ENCODE measurements at regions not wholly inside any gene's neighbourhood (a gene's known extent, or its start where the extent isn't known, plus 50 kb on each side); places are given as distances from the start of the nearest gene placed in this dataset.
"Not testable (repeated sequence)": the region's sequence is repeated elsewhere in the genome, so short reads cannot be mapped to it uniquely, and the experiment has no call there.

- Mint-ChIP-seq H3K27ac (no peak overlapping the region), H3K4me3 (no peak overlapping the region), H3K9me3 (no peaks in the 10 kb centered on the region), H3K27me3 (peaks cover 30% of the 10 kb centered on the region), H3K36me3 (no peaks in the 10 kb centered on the region), H3K4me1 (no peaks in the 10 kb centered on the region)
- DNase-seq, result no peak
- CTCF ChIA-PET, result interaction anchor here (1.2 to 5.5 kb wide), 2 partner anchors 198 to 204 kb away, joined by 4 to 28 read pairs; no protein-coding TSS in a partner anchor
Observed at GRCh38 chr3:14263317-14264005, 84.8 kb downstream of the LSM3 start.

GRCh38 chr3:14265246-14265962, 86.8 kb downstream of the LSM3 start:
- no peaks in the 10 kb centered on the region for H3K36me3 Mint-ChIP-seq
- no peaks in the 10 kb centered on the region for H3K4me1 Mint-ChIP-seq
- no peak overlapping the region for H3K27ac Mint-ChIP-seq
- CTCF ChIA-PET, result interaction anchor here (1.0 kb wide), 1 partner anchor 202 kb away, joined by 4 read pairs; no protein-coding TSS in a partner anchor
- H3K4me3 Mint-ChIP-seq, result no peak overlapping the region
- H3K9me3 Mint-ChIP-seq, result no peaks in the 10 kb centered on the region
- no peak for DNase-seq
- peaks cover 30% of the 10 kb centered on the region for H3K27me3 Mint-ChIP-seq

DNA sequence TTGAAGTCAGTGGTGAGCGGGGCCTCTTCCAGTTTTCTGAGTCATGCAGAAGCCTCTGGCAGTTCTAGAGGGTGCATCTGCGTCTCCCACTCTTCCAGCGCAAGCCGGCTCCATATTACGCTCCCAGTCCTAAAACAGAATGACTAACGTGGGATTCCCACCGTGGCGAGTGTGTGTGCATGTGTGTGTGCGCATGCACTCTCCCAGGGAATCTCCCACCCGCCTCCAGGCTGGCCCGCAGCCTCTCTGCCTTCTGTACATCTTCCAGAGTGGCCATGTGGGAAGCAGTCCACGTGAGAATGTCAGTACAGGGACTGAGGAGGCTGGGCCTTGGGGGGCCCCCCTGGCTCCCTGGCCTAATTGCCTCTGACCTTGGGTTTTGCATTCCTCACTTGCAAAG, 87.7 kb downstream of the LSM3 start:
- H3K9me3 Mint-ChIP-seq, result no peaks in the 10 kb centered on the region
- H3K4me3 Mint-ChIP-seq, result no peak overlapping the region
- H3K27me3 Mint-ChIP-seq, result peaks cover 25% of the 10 kb centered on the region
- H3K27ac Mint-ChIP-seq, result no peak overlapping the region
- CTCF ChIA-PET, result interaction anchor here (1.0 kb wide), 1 partner anchor 201 kb away, joined by 4 read pairs; no protein-coding TSS in a partner anchor
- H3K4me1 Mint-ChIP-seq, result no peaks in the 10 kb centered on the region
- DNase-seq, result no peak
- H3K36me3 Mint-ChIP-seq, result no peaks in the 10 kb centered on the region

- no peaks in the 10 kb centered on the region for H3K9me3 Mint-ChIP-seq
- no peaks in the 10 kb centered on the region for H3K4me1 Mint-ChIP-seq
- CTCF ChIA-PET, result interaction anchor here (1.2 kb wide), 2 partner anchors 194 to 200 kb away, joined by 3 to 4 read pairs; no protein-coding TSS in a partner anchor
- DNase-seq, result no peak
- H3K27ac Mint-ChIP-seq, result no peak overlapping the region
- H3K4me3 Mint-ChIP-seq, result no peak overlapping the region
- H3K27me3 Mint-ChIP-seq, result peaks cover 16% of the 10 kb centered on the region
- no peaks in the 10 kb centered on the region for H3K36me3 Mint-ChIP-seq
Observed at GRCh38 chr3:14267976-14268375, 89.4 kb downstream of the LSM3 start.

- CTCF ChIA-PET, result interaction anchor here (0.6 kb wide), 1 partner anchor 178 kb away, joined by 3 read pairs; no protein-coding TSS in a partner anchor
- Mint-ChIP-seq H3K27me3 (peaks cover 13% of the 10 kb centered on the region), H3K36me3 (no peaks in the 10 kb centered on the region), H3K4me1 (no peaks in the 10 kb centered on the region), H3K27ac (no peak overlapping the region), H3K4me3 (no peak overlapping the region), H3K9me3 (no peaks in the 10 kb centered on the region)
- no peak for DNase-seq
Observed at GRCh38 chr3:14268897-14269296, 90.3 kb downstream of the LSM3 start.

DNA sequence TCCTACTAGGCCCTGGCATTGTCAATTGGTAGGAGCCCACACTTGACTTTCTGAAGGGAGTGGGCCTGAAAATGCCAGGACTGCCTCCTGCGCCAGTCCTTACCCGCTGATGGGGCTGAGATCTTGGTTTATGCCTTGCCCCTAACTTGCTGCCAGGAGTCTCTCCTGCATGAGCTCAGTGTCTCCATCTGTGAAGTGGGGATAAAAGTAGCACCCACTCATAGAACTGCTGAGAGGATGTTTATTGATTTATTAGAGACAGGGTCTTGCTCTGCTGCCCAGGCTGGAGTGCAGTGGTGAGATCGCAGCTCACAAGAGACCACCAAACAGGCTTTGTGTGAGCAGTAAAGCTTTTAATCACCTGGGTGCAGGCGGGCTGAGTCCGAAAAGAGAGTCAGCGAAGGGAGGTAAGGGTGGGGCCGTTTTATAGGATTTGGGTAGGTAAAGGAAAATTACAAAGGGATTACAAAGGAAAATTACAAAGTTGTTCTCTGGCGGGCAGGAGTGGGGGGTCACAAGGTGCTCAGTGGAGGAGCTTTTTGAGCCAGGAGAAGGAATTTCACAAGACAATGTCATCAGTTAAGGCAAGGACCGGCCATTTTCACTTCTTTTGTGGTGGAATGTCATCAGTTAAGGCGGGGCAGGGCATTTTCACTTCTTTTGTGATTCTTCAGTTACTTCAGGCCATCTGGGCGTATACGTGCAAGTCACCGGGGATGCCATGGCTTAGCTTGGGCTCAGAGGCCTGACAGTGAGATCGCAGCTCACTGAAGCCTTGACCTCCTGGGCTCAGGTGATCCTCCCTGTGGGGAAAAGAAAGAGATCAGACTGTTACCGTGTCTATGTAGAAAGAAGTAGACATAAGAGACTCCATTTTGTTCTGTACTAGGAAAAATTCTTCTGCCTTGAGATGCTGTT, 93.7 kb downstream of the LSM3 start:
- H3K27me3 Mint-ChIP-seq, result peaks cover 13% of the 10 kb centered on the region
- DNase-seq, H3K4me1 Mint-ChIP-seq, H3K4me3 Mint-ChIP-seq, H3K27ac Mint-ChIP-seq, H3K9me3 Mint-ChIP-seq, H3K36me3 Mint-ChIP-seq: not testable (repeated sequence)
- CTCF ChIA-PET, result interaction anchor here (1.3 kb wide), 1 partner anchor 11 kb away, joined by 4 read pairs; no protein-coding TSS in a partner anchor

DNA sequence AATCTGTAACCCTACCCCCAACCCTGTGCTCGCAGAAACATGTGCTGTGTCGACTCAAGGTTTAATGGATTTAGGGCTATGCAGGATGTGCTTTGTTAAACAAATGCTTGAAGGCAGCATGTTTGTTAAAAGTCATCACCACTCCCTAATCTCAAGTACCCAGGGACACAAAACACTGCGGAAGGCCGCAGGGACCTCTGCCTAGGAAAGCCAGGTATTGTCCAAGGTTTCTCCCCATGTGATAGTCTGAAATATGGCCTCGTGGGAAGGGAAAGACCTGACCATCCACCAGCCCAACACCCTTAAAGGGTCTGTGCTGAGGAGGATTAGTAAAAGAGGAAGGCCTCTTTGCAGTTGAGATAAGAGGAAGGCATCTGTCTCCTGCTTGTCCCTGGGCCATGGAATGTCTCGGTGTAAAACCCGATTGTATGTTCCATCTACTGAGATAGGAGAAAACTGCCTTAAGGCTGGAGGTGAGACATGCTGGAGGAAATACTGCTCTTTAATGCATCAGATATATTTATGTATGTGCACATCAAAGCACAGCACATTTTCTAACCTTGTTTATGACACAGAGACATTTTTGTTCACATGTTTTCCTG, 94.4 kb downstream of the LSM3 start:
- peaks cover 17% of the 10 kb centered on the region for H3K27me3 Mint-ChIP-seq
- not testable (repeated sequence) for H3K4me3 Mint-ChIP-seq, H3K27ac Mint-ChIP-seq, DNase-seq, H3K4me1 Mint-ChIP-seq, H3K9me3 Mint-ChIP-seq, H3K36me3 Mint-ChIP-seq
- CTCF ChIA-PET, result interaction anchor here (1.3 kb wide), 1 partner anchor 11 kb away, joined by 4 read pairs; no protein-coding TSS in a partner anchor

DNA sequence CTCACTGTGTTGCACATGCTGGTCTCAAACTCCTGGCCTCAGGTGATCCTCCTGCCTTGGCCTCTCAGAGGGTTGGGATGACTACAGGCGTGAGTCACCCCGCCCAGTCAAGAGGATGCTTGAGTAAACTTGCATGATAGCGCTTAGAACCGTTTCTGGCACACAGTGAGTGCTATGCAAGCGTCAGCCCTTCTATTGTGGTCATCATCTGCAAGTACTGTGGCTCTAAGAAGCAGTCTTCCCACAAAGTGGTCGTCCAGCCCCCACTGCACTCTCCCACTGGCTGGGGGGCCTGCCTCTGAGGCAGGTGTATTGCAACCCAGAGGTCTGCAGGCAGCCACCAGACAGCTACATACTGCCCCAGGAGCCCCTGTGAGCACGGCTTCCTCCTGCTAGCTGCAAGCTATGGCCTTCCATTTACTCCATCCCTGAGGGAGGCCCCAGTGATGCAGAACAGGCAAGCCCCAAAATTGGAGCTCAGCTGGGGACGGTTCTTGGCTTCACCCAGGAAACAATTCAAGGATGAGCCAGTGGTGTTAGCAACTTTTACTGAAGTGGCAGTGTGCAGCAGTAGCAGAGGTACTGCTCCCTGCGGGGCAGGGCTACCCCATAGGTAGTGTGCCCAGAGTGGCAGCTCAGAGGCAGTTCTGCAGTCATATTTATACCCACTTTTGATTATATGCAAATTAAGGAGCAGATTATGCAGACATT, 95.4 kb downstream of the LSM3 start:
- Mint-ChIP-seq H3K4me3 (no peak overlapping the region), H3K9me3 (no peaks in the 10 kb centered on the region), H3K27me3 (peaks cover 18% of the 10 kb centered on the region), H3K4me1 (no peaks in the 10 kb centered on the region), H3K36me3 (no peaks in the 10 kb centered on the region), H3K27ac (no peak overlapping the region)
- CTCF ChIA-PET, result interaction anchor here (1.0 kb wide), 1 partner anchor 188 kb away, joined by 4 read pairs; no protein-coding TSS in a partner anchor
- DNase-seq, result no peak

DNA sequence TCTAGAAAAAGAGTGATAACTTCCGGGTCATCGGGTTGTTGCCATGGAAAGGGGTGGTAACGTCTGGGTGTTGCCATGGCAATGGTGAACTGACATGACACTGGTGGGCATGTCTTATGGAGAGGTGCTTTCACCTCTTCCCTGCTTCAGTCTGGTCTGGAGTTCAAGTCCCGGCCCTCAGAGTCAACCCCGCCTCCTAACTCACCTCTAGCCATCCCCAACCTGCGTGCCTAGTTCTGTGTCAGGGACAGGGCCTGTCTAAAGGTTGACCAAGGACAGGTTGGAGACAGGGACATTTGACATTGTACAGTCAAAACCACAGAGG, 96.0 kb downstream of the LSM3 start:
- Mint-ChIP-seq H3K27me3 (peaks cover 21% of the 10 kb centered on the region), H3K9me3 (no peaks in the 10 kb centered on the region), H3K4me1 (no peaks in the 10 kb centered on the region), H3K27ac (no peak overlapping the region), H3K4me3 (no peak overlapping the region), H3K36me3 (no peaks in the 10 kb centered on the region)
- no peak for DNase-seq
- CTCF ChIA-PET, result interaction anchor here (1.0 to 1.7 kb wide), 2 partner anchors 187 to 193 kb away, joined by 4 to 11 read pairs; no protein-coding TSS in a partner anchor

- no peak overlapping the region for H3K27ac Mint-ChIP-seq
- no peak overlapping the region for H3K4me3 Mint-ChIP-seq
- H3K4me1 Mint-ChIP-seq, result no peaks in the 10 kb centered on the region
- no peaks in the 10 kb centered on the region for H3K36me3 Mint-ChIP-seq
- CTCF ChIA-PET, result interaction anchor here (1.0 to 2.7 kb wide), 5 partner anchors 13 to 192 kb away, joined by 3 to 11 read pairs (median 4); no protein-coding TSS in a partner anchor
- DNase-seq, result no peak
- no peaks in the 10 kb centered on the region for H3K9me3 Mint-ChIP-seq
- H3K27me3 Mint-ChIP-seq, result peaks cover 25% of the 10 kb centered on the region
Observed at GRCh38 chr3:14274999-14275961, 96.7 kb downstream of the LSM3 start.

- Mint-ChIP-seq H3K27me3 (peaks cover 27% of the 10 kb centered on the region), H3K9me3 (no peaks in the 10 kb centered on the region), H3K4me1 (no peaks in the 10 kb centered on the region), H3K27ac (no peak overlapping the region), H3K4me3 (no peak overlapping the region), H3K36me3 (no peaks in the 10 kb centered on the region)
- CTCF ChIA-PET, result interaction anchor here (1.1 to 2.7 kb wide), 6 partner anchors 12 to 192 kb away, joined by 3 to 11 read pairs (median 4); no protein-coding TSS in a partner anchor
- DNase-seq, result no peak
Observed at GRCh38 chr3:14275962-14276909, 97.6 kb downstream of the LSM3 start.

All from activated naive CD4-positive, alpha-beta T cell treated with anti-CD3 and anti-CD28 coated beads, Interleukin-2, amount 10 ng/mL, durations not matched to agents 7 days and 5 days (primary cell).